ENCODE measurements at regions not wholly inside any gene's neighbourhood (a gene's known extent, or its start where the extent isn't known, plus 50 kb on each side); places are given as distances from the start of the nearest gene placed in this dataset.

DNA sequence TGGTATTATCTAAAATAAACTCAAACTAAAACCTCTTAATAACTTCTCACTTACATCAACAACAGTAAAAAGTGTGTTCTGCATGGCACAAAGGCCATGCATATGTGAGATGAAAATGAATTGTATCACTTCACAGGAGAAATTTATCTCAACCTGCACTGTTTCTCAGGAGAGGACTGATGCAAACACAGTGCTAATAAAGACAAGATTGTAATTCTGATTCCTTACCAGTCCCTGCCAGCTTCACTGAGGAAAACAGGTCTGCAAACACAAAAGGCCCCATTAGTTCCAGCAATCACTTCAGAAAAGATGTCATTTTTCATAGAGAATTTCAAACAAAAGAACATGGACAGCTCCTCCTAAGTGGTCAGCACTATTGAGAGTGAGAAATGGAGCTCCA is 117.3 kb upstream of the PDE4D start:
- Histone ChIP-seq H3K36me3 (ENCODE audit: control insufficient read depth in 1 of 2, insufficient read depth in 2 of 2, low read length in 2 of 2) (no peaks in the 10 kb centered on the region), H3K4me3 (ENCODE audit: low read depth in 1 of 2, low read length in 2 of 2) (no peak overlapping the region), H3K27ac (ENCODE audit: low read depth, low read length) (no peak overlapping the region), H3K4me1 (ENCODE audit: control insufficient read depth in 1 of 2, insufficient read depth in 2 of 2, low read length in 2 of 2) (no peaks in the 10 kb centered on the region), H3K27me3 (ENCODE audit: control insufficient read depth in 1 of 2, insufficient read depth in 2 of 2, low read length in 2 of 2) (no peaks in the 10 kb centered on the region), H3K9me3 (ENCODE audit: control insufficient read depth in 1 of 2, low read length in 2 of 2) (no peaks in the 10 kb centered on the region), H3K9ac (ENCODE audit: low read depth in 1 of 2, low read length in 2 of 2) (no peak overlapping the region)

- no peaks in the 10 kb centered on the region for H3K27me3 ChIP-seq (ENCODE audit: control insufficient read depth in 1 of 2, insufficient read depth in 2 of 2, low read length in 2 of 2)
- no peak overlapping the region for H3K27ac ChIP-seq (ENCODE audit: low read depth, low read length)
- no peaks in the 10 kb centered on the region for H3K4me1 ChIP-seq (ENCODE audit: control insufficient read depth in 1 of 2, insufficient read depth in 2 of 2, low read length in 2 of 2)
- H3K9me3 ChIP-seq (ENCODE audit: control insufficient read depth in 1 of 2, low read length in 2 of 2) = no peaks in the 10 kb centered on the region
- no peak overlapping the region for H3K4me3 ChIP-seq (ENCODE audit: low read depth in 1 of 2, low read length in 2 of 2)
- no peaks in the 10 kb centered on the region for H3K36me3 ChIP-seq (ENCODE audit: control insufficient read depth in 1 of 2, insufficient read depth in 2 of 2, low read length in 2 of 2)
- no peak overlapping the region for H3K9ac ChIP-seq (ENCODE audit: low read depth in 1 of 2, low read length in 2 of 2)
Measured at GRCh38 chr5:60010328-60010727, 116.8 kb upstream of the PDE4D start.

- Histone ChIP-seq H3K4me1 (ENCODE audit: control insufficient read depth in 1 of 2, insufficient read depth in 2 of 2, low read length in 2 of 2) (no peaks in the 10 kb centered on the region), H3K9me3 (ENCODE audit: control insufficient read depth in 1 of 2, low read length in 2 of 2) (no peaks in the 10 kb centered on the region), H3K9ac (ENCODE audit: low read depth in 1 of 2, low read length in 2 of 2) (no peak overlapping the region), H3K36me3 (ENCODE audit: control insufficient read depth in 1 of 2, insufficient read depth in 2 of 2, low read length in 2 of 2) (no peaks in the 10 kb centered on the region), H3K27ac (ENCODE audit: low read depth, low read length) (no peak overlapping the region), H3K27me3 (ENCODE audit: control insufficient read depth in 1 of 2, insufficient read depth in 2 of 2, low read length in 2 of 2) (no peaks in the 10 kb centered on the region), H3K4me3 (ENCODE audit: low read depth in 1 of 2, low read length in 2 of 2) (no peak overlapping the region)
Measured at GRCh38 chr5:60007729-60008128, 114.2 kb upstream of the PDE4D start.

- peaks cover 0 to 2% of the 10 kb centered on the region in 2 donors for H3K9me3 ChIP-seq (ENCODE audit: control insufficient read depth in 1 of 2, low read length in 2 of 2)
- no peaks in the 10 kb centered on the region for H3K36me3 ChIP-seq (ENCODE audit: control insufficient read depth in 1 of 2, insufficient read depth in 2 of 2, low read length in 2 of 2)
- no peak overlapping the region for H3K4me3 ChIP-seq (ENCODE audit: low read depth in 1 of 2, low read length in 2 of 2)
- no peaks in the 10 kb centered on the region for H3K27me3 ChIP-seq (ENCODE audit: control insufficient read depth in 1 of 2, insufficient read depth in 2 of 2, low read length in 2 of 2)
- H3K9ac ChIP-seq (ENCODE audit: low read depth in 1 of 2, low read length in 2 of 2) = no peak overlapping the region
- no peak overlapping the region for H3K27ac ChIP-seq (ENCODE audit: low read depth, low read length)
- H3K4me1 ChIP-seq (ENCODE audit: control insufficient read depth in 1 of 2, insufficient read depth in 2 of 2, low read length in 2 of 2) = no peaks in the 10 kb centered on the region
Measured at GRCh38 chr5:59999056-59999455, 105.5 kb upstream of the PDE4D start.

- Histone ChIP-seq H3K9ac (ENCODE audit: low read depth in 1 of 2, low read length in 2 of 2) (no peak overlapping the region), H3K27ac (ENCODE audit: low read depth, low read length) (no peak overlapping the region), H3K4me1 (ENCODE audit: control insufficient read depth in 1 of 2, insufficient read depth in 2 of 2, low read length in 2 of 2) (no peaks in the 10 kb centered on the region), H3K27me3 (ENCODE audit: control insufficient read depth in 1 of 2, insufficient read depth in 2 of 2, low read length in 2 of 2) (no peaks in the 10 kb centered on the region), H3K9me3 (ENCODE audit: control insufficient read depth in 1 of 2, low read length in 2 of 2) (no peaks in the 10 kb centered on the region), H3K4me3 (ENCODE audit: low read depth in 1 of 2, low read length in 2 of 2) (no peak overlapping the region), H3K36me3 (ENCODE audit: control insufficient read depth in 1 of 2, insufficient read depth in 2 of 2, low read length in 2 of 2) (no peaks in the 10 kb centered on the region)
Measured at GRCh38 chr5:59992206-59992605, 98.7 kb upstream of the PDE4D start.

DNA sequence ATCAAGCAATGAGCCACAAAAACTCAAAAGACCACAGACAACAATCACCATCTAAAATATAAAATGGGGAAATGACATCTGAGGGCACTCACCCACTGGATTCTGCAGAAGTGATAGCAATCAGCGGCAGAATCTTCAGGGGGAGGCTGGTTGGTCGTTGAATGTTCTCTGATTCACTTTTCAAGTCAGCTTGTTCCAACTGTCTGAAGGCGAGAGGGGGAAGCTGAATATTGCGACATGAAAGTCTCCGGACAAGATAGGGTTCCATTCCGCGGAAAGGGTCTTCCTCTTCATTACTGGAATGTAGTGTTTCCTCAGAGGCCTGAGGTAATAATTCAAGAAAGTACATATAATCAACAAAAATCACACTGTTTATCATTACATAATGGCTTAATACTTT is 94.9 kb upstream of the PDE4D start:
- H3K9me3 ChIP-seq (ENCODE audit: control insufficient read depth in 1 of 2, low read length in 2 of 2) = no peaks in the 10 kb centered on the region
- H3K4me3 ChIP-seq (ENCODE audit: low read depth in 1 of 2, low read length in 2 of 2) = no peak overlapping the region
- H3K9ac ChIP-seq (ENCODE audit: low read depth in 1 of 2, low read length in 2 of 2) = no peak overlapping the region
- no peaks in the 10 kb centered on the region for H3K27me3 ChIP-seq (ENCODE audit: control insufficient read depth in 1 of 2, insufficient read depth in 2 of 2, low read length in 2 of 2)
- H3K27ac ChIP-seq (ENCODE audit: low read depth, low read length) = no peak overlapping the region
- no peaks in the 10 kb centered on the region for H3K36me3 ChIP-seq (ENCODE audit: control insufficient read depth in 1 of 2, insufficient read depth in 2 of 2, low read length in 2 of 2)
- H3K4me1 ChIP-seq (ENCODE audit: control insufficient read depth in 1 of 2, insufficient read depth in 2 of 2, low read length in 2 of 2) = no peaks in the 10 kb centered on the region

- no peaks in the 10 kb centered on the region for H3K36me3 ChIP-seq (ENCODE audit: control insufficient read depth in 1 of 2, insufficient read depth in 2 of 2, low read length in 2 of 2)
- no peak overlapping the region for H3K4me3 ChIP-seq (ENCODE audit: low read depth in 1 of 2, low read length in 2 of 2)
- H3K4me1 ChIP-seq (ENCODE audit: control insufficient read depth in 1 of 2, insufficient read depth in 2 of 2, low read length in 2 of 2) = no peaks in the 10 kb centered on the region
- no peaks in the 10 kb centered on the region for H3K27me3 ChIP-seq (ENCODE audit: control insufficient read depth in 1 of 2, insufficient read depth in 2 of 2, low read length in 2 of 2)
- no peaks in the 10 kb centered on the region for H3K9me3 ChIP-seq (ENCODE audit: control insufficient read depth in 1 of 2, low read length in 2 of 2)
- H3K9ac ChIP-seq (ENCODE audit: low read depth in 1 of 2, low read length in 2 of 2) = no peak overlapping the region
- H3K27ac ChIP-seq (ENCODE audit: low read depth, low read length) = no peak overlapping the region
Measured at GRCh38 chr5:59976342-59976741, 82.8 kb upstream of the PDE4D start.

DNA sequence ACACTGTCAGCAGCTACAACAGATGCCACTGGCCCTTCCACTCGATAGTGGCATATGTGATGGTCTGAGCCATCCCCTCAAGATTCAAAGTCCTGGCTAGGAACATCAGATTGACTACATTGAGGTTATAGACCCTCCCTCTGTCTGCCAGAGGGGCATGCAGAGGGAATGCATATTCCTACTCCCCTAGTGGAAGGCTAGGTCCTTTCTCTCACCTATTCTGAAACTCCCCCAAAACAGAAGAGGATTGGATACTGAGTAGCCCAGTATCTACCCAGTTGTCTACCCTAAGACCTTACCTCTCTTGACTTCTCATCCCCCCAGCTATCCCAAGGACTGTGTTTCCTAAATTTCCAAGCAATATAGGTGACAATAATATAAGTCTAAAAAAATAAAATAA is 78.5 kb upstream of the PDE4D start:
- no peak overlapping the region for H3K9ac ChIP-seq (ENCODE audit: low read depth in 1 of 2, low read length in 2 of 2)
- H3K9me3 ChIP-seq (ENCODE audit: control insufficient read depth in 1 of 2, low read length in 2 of 2) = no peaks in the 10 kb centered on the region
- H3K4me1 ChIP-seq (ENCODE audit: control insufficient read depth in 1 of 2, insufficient read depth in 2 of 2, low read length in 2 of 2) = no peaks in the 10 kb centered on the region
- H3K36me3 ChIP-seq (ENCODE audit: control insufficient read depth in 1 of 2, insufficient read depth in 2 of 2, low read length in 2 of 2) = no peaks in the 10 kb centered on the region
- no peak overlapping the region for H3K4me3 ChIP-seq (ENCODE audit: low read depth in 1 of 2, low read length in 2 of 2)
- no peak overlapping the region for H3K27ac ChIP-seq (ENCODE audit: low read depth, low read length)
- H3K27me3 ChIP-seq (ENCODE audit: control insufficient read depth in 1 of 2, insufficient read depth in 2 of 2, low read length in 2 of 2) = no peaks in the 10 kb centered on the region

DNA sequence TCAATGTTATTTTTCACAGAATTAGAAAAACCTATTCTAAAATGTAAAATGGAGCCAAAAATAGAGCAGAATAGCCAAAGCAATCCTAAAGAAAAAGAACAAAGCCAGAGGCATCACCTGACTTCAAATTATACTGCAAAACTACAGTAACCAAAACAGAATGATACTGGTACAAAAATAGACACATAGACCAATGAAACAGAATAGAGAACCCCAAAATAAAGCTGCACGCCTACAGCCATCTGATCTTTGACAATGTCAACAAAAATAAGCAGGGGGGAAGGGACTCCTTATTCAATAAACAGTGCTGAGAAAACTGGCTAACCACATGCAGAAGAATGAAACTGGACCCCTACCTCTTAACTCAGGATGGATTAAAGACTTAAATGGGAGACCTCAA is 65.8 kb upstream of the PDE4D start:
- Histone ChIP-seq H3K27ac (ENCODE audit: low read depth, low read length) (no peak overlapping the region), H3K27me3 (ENCODE audit: control insufficient read depth in 1 of 2, insufficient read depth in 2 of 2, low read length in 2 of 2) (no peaks in the 10 kb centered on the region), H3K9me3 (ENCODE audit: control insufficient read depth in 1 of 2, low read length in 2 of 2) (no peaks in the 10 kb centered on the region), H3K4me3 (ENCODE audit: low read depth in 1 of 2, low read length in 2 of 2) (no peak overlapping the region), H3K9ac (ENCODE audit: low read depth in 1 of 2, low read length in 2 of 2) (no peak overlapping the region), H3K36me3 (ENCODE audit: control insufficient read depth in 1 of 2, insufficient read depth in 2 of 2, low read length in 2 of 2) (no peaks in the 10 kb centered on the region), H3K4me1 (ENCODE audit: control insufficient read depth in 1 of 2, insufficient read depth in 2 of 2, low read length in 2 of 2) (no peaks in the 10 kb centered on the region)

GRCh38 chr5:59956130-59956783 is 62.7 kb upstream of the PDE4D start:
- no peak overlapping the region for H3K27ac ChIP-seq (ENCODE audit: low read depth, low read length)
- H3K27me3 ChIP-seq (ENCODE audit: control insufficient read depth in 1 of 2, insufficient read depth in 2 of 2, low read length in 2 of 2) = no peaks in the 10 kb centered on the region
- no peak overlapping the region for H3K4me3 ChIP-seq (ENCODE audit: low read depth in 1 of 2, low read length in 2 of 2)
- H3K9ac ChIP-seq (ENCODE audit: low read depth in 1 of 2, low read length in 2 of 2) = no peak overlapping the region
- no peaks in the 10 kb centered on the region for H3K36me3 ChIP-seq (ENCODE audit: control insufficient read depth in 1 of 2, insufficient read depth in 2 of 2, low read length in 2 of 2)
- H3K4me1 ChIP-seq (ENCODE audit: control insufficient read depth in 1 of 2, insufficient read depth in 2 of 2, low read length in 2 of 2) = no peaks in the 10 kb centered on the region
- no peaks in the 10 kb centered on the region for H3K9me3 ChIP-seq (ENCODE audit: control insufficient read depth in 1 of 2, low read length in 2 of 2)

DNA sequence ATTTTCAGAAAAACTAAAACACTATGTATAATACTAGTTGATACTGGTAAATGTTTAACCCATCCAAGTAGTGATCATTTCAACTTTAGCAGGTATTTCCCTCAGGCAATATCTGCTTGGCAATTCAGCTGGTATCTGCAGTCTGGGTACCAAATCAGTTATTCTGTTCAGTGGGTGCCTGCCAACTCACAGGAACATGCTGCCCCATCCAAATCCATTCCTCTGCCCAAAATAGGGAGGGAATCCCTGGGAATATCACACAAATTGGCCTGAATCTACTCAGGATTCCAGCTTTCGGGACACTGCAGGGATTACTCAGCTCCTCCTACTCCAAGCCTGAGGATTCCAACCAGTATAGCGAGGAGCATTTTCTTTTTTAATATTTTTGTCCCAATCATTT is 61.7 kb upstream of the PDE4D start:
- Histone ChIP-seq H3K27ac (ENCODE audit: low read depth, low read length) (no peak overlapping the region), H3K4me3 (ENCODE audit: low read depth in 1 of 2, low read length in 2 of 2) (no peak overlapping the region), H3K4me1 (ENCODE audit: control insufficient read depth in 1 of 2, insufficient read depth in 2 of 2, low read length in 2 of 2) (no peaks in the 10 kb centered on the region), H3K9ac (ENCODE audit: low read depth in 1 of 2, low read length in 2 of 2) (no peak overlapping the region), H3K9me3 (ENCODE audit: control insufficient read depth in 1 of 2, low read length in 2 of 2) (no peaks in the 10 kb centered on the region), H3K36me3 (ENCODE audit: control insufficient read depth in 1 of 2, insufficient read depth in 2 of 2, low read length in 2 of 2) (no peaks in the 10 kb centered on the region), H3K27me3 (ENCODE audit: control insufficient read depth in 1 of 2, insufficient read depth in 2 of 2, low read length in 2 of 2) (no peaks in the 10 kb centered on the region)

Data from duodenal mucosa (tissue), 2 donors.